Colonic mucosa (tissue), 4 donors: ENCODE measurements at regions not wholly inside any gene's neighbourhood (a gene's known extent, or its start where the extent isn't known, plus 50 kb on each side); places are given as distances from the start of the nearest gene placed in this dataset.

Experiments
- DNase-seq: peaks from one replicate; pipeline ENCODE4 v3.0.0-alpha.2; 2020
- H3K27ac ChIP-seq: fragments of 200-600 bp; one replicate; pipeline ENCODE4 v1.8.0; 2021
- H3K27me3 ChIP-seq: fragments of 200-600 bp; one replicate; pipeline ENCODE4 v1.8.0; 2021
- H3K36me3 ChIP-seq: fragments of 200-600 bp; one replicate; pipeline ENCODE4 v1.8.0; 2021
- H3K4me1 ChIP-seq: fragments of 200-600 bp; one replicate; pipeline ENCODE4 v1.8.0; 2021; ENCODE audit warnings: mild to moderate bottlenecking
- H3K4me3 ChIP-seq: fragments of 200-600 bp; one replicate; pipeline ENCODE4 v1.8.0; 2021
- H3K9ac ChIP-seq, 2 donors: one replicate each; pipeline ENCODE4 v1.7.0; 2013; ENCODE audit warnings: control low read depth in 2 of 2, low read depth in 2 of 2, low read length in 2 of 2
- H3K9me3 ChIP-seq: fragments of 200-600 bp; one replicate; pipeline ENCODE4 v1.8.0; 2021
- intact Hi-C: fragments of 100-400 bp; cut with DNase I; formaldehyde crosslinking; loops from one replicate; pipeline ENCODE4 v1.14.1; 2022
- TF ChIP-seq, protein P1 (sequence below): fragments of 200-600 bp; IDR thresholded peaks from one replicate; pipeline ENCODE4 v1.8.0; 2022; ENCODE audit warnings: antibody characterized with exemption, mild to moderate bottlenecking
- donor health status: healthy.
- donor health status: DM: no; HTN: no; CAD: no.
- donor health status: DM: no; HTN: no; CAD: no.

DNA sequence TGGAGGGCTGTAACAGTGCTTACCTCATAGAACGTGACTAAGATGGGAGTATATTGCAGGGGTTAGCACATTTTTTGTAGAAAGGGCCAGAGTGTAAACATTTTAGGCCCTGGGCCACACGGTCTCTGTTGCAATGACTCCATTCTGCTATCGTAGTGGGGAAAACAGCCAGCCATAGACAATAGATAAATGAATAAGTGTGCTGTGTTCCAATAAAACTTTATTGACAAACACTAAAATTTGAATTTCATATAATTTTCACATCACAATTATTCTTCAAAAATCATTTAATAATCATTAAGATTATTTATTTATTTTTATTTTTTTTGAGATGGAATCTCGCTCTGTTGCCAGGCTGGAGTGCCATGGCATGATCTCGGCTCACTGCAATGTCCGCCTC is 478.6 kb downstream of the SHQ1 start:
- Histone ChIP-seq H3K27me3 (no peaks in the 10 kb centered on the region), H3K9ac (no peak overlapping the region), H3K27ac (no peak overlapping the region), H3K36me3 (no peaks in the 10 kb centered on the region), H3K9me3 (no peaks in the 10 kb centered on the region), H3K4me3 (no peak overlapping the region), H3K4me1 (no peaks in the 10 kb centered on the region)
- intact Hi-C loops = no loop called here
- TF ChIP-seq, protein P1, sequence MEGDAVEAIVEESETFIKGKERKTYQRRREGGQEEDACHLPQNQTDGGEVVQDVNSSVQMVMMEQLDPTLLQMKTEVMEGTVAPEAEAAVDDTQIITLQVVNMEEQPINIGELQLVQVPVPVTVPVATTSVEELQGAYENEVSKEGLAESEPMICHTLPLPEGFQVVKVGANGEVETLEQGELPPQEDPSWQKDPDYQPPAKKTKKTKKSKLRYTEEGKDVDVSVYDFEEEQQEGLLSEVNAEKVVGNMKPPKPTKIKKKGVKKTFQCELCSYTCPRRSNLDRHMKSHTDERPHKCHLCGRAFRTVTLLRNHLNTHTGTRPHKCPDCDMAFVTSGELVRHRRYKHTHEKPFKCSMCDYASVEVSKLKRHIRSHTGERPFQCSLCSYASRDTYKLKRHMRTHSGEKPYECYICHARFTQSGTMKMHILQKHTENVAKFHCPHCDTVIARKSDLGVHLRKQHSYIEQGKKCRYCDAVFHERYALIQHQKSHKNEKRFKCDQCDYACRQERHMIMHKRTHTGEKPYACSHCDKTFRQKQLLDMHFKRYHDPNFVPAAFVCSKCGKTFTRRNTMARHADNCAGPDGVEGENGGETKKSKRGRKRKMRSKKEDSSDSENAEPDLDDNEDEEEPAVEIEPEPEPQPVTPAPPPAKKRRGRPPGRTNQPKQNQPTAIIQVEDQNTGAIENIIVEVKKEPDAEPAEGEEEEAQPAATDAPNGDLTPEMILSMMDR = no peak
- DNase-seq = no peak

DNA sequence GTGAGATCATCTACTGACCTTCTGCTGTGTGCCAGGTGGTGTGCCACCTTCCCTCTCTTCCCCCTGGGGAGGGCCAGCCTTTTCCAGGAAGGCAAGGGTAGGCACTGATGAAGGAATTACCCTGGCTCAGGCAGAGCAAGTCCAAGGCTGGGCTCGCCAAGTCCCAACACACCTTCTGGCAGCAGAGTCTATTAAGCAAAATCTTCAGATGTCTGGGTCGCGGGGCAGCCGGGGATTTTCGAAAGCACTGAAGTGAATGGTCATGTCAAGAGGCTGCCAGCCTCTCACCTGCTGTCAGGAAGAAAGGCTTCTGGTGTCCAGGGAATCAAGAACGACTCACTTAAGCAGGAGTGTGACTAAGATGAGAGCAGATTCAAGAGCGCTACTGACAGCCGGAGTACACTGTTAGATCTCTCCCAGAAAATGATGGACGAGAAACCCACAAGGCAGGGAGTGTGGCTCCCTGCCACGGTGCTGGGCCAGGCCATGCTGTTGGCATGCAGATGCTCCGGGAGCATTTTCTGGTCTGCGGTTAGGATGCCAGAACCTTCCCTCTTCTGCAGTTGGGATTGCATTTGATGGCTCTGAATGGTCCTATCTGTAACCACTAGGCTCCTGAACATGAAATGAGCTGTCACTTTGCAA is 479.8 kb downstream of the SHQ1 start:
- Histone ChIP-seq H3K4me3 (no peak overlapping the region), H3K9ac (no peak overlapping the region), H3K9me3 (no peaks in the 10 kb centered on the region), H3K27me3 (no peaks in the 10 kb centered on the region), H3K4me1 (no peaks in the 10 kb centered on the region), H3K36me3 (no peaks in the 10 kb centered on the region), H3K27ac (no peak overlapping the region)
- DNase-seq = no peak
- intact Hi-C loops = no loop called here
- TF ChIP-seq, protein P1 = no peak

DNA sequence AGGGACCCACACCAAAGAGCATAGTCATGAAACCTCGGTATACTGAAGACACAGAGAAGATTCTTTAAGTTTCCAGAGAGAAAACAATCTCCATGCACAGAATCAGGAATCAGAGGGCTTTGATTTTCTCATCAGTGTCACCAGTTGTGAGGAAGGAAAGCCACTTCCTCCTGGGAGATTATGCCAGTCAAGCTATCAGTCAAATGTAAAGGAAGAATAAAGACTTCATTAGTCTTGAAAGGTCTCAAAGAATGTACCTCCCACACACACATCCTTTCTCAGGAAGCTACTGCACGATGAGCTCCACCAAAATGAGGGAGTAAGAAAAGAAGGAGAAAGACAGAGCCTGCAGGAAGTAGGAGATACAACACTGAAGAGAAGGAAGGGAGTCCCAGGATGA is 486.3 kb downstream of the SHQ1 start:
- no peak overlapping the region for H3K9ac ChIP-seq
- no peaks in the 10 kb centered on the region for H3K4me1 ChIP-seq
- DNase-seq = no peak
- no peak overlapping the region for H3K4me3 ChIP-seq
- intact Hi-C loops = no loop called here
- no peaks in the 10 kb centered on the region for H3K27me3 ChIP-seq
- TF ChIP-seq, protein P1 = no peak
- no peaks in the 10 kb centered on the region for H3K9me3 ChIP-seq
- no peak overlapping the region for H3K27ac ChIP-seq
- no peaks in the 10 kb centered on the region for H3K36me3 ChIP-seq

DNA sequence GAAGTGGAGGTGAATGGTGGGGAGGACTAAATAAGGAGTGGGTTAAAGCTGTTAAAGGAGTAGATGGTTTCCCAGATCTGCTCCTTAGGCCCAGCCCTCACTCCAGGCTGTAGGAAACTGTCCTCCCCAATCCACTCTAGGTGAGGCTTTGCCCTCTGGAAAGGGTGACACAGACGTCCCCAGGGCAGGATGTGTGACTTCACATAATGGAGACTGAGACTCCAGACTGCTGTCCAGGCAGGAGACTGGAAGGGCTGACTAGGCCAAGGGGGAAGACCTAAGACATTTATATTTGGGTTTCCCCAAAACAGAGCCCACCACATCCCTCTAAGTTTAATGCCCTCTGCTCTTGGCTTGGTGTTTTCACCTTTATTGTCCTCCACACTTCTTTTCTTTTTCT is 488.5 kb downstream of the SHQ1 start:
- Histone ChIP-seq H3K4me1 (no peaks in the 10 kb centered on the region), H3K27me3 (no peaks in the 10 kb centered on the region), H3K4me3 (no peak overlapping the region), H3K9ac (no peak overlapping the region), H3K9me3 (no peaks in the 10 kb centered on the region), H3K36me3 (no peaks in the 10 kb centered on the region), H3K27ac (no peak overlapping the region)
- DNase-seq = no peak
- intact Hi-C loops = no loop called here
- TF ChIP-seq, protein P1 = no peak

DNA sequence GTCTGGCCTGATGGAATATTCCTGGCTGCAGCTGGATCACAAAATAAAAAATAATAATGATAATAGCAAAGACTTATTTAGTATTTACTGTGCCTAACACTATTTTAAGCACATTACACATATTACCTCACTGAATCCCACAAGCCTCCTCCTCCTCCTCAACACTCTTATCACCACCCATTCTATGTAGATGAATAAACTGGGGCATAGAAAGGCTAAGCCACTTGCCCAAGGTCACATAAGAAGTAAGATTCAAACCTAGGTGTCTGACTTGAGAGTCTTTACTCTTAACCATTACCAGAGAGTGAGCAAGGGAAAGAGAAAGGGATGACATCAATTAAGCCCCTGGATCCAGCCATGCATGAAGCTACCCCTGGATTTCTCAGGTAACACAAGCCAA is 493.1 kb downstream of the SHQ1 start:
- TF ChIP-seq, protein P1 = no peak
- Histone ChIP-seq H3K27ac (no peak overlapping the region), H3K4me3 (no peak overlapping the region), H3K4me1 (no peaks in the 10 kb centered on the region), H3K27me3 (no peaks in the 10 kb centered on the region), H3K36me3 (no peaks in the 10 kb centered on the region), H3K9me3 (no peaks in the 10 kb centered on the region), H3K9ac (no peak overlapping the region)
- no peak for DNase-seq
- intact Hi-C loops = no loop called here
